ENCODE measurements at regions not wholly inside any gene's neighbourhood (a gene's known extent, or its start where the extent isn't known, plus 50 kb on each side); places are given as distances from the start of the nearest gene placed in this dataset.

GRCh38 chr2:156219491-156220100 lies 112.9 kb downstream of the NR4A2 start:
- in situ Hi-C loops (cut with MboI; ENCODE audit: low sequenced_read_pairs, unreplicated experiment), result no loop called here
- no peak for DNase-seq (ENCODE audit: low spot score)

GRCh38 chr2:156215656-156216055 lies 116.9 kb downstream of the NR4A2 start:
- in situ Hi-C loops (cut with MboI; ENCODE audit: low sequenced_read_pairs, unreplicated experiment), result no loop called here
- TF ChIP-seq CTCF (IDR thresholded peaks at IDR 0.05; ENCODE audit: borderline replicate concordance, control extremely low read depth, extremely low read depth, insufficient read depth, missing control alignments), result no peak
- no peak for DNase-seq (ENCODE audit: low spot score)

More at GRCh38 chr2:156219491-156220100, 112.9 kb downstream of the NR4A2 start:
- TF ChIP-seq CTCF (IDR thresholded peaks at IDR 0.05; ENCODE audit: borderline replicate concordance, control extremely low read depth, extremely low read depth, insufficient read depth, missing control alignments), result no peak

GRCh38 chr2:156211318-156211717 lies 121.2 kb downstream of the NR4A2 start:
- no peak for TF ChIP-seq CTCF (IDR thresholded peaks at IDR 0.05; ENCODE audit: borderline replicate concordance, control extremely low read depth, extremely low read depth, insufficient read depth, missing control alignments)
- in situ Hi-C loops (cut with MboI; ENCODE audit: low sequenced_read_pairs, unreplicated experiment), result no loop called here
- no peak for DNase-seq (ENCODE audit: low spot score)

- no peak for TF ChIP-seq CTCF (IDR thresholded peaks at IDR 0.05; ENCODE audit: borderline replicate concordance, control extremely low read depth, extremely low read depth, insufficient read depth, missing control alignments)
- no peak for DNase-seq (ENCODE audit: low spot score)
- in situ Hi-C loops (cut with MboI; ENCODE audit: low sequenced_read_pairs, unreplicated experiment), result no loop called here
Observed at GRCh38 chr2:156206355-156206754, 126.2 kb downstream of the NR4A2 start.

GRCh38 chr2:156199588-156199987 lies 132.9 kb downstream of the NR4A2 start:
- in situ Hi-C loops (cut with MboI; ENCODE audit: low sequenced_read_pairs, unreplicated experiment), result no loop called here
- DNase-seq (ENCODE audit: low spot score), result no peak
- no peak for TF ChIP-seq CTCF (IDR thresholded peaks at IDR 0.05; ENCODE audit: borderline replicate concordance, control extremely low read depth, extremely low read depth, insufficient read depth, missing control alignments)

GRCh38 chr2:156196031-156196430 lies 136.5 kb downstream of the NR4A2 start:
- no peak for TF ChIP-seq CTCF (IDR thresholded peaks at IDR 0.05; ENCODE audit: borderline replicate concordance, control extremely low read depth, extremely low read depth, insufficient read depth, missing control alignments)
- in situ Hi-C loops (cut with MboI; ENCODE audit: low sequenced_read_pairs, unreplicated experiment), result no loop called here

More at GRCh38 chr2:156196031-156196430, 136.5 kb downstream of the NR4A2 start:
- no peak for DNase-seq (ENCODE audit: low spot score)

Data from GM13976 (cell line).